ENCODE measurements at regions not wholly inside any gene's neighbourhood (a gene's known extent, or its start where the extent isn't known, plus 50 kb on each side); places are given as distances from the start of the nearest gene placed in this dataset.

DNA sequence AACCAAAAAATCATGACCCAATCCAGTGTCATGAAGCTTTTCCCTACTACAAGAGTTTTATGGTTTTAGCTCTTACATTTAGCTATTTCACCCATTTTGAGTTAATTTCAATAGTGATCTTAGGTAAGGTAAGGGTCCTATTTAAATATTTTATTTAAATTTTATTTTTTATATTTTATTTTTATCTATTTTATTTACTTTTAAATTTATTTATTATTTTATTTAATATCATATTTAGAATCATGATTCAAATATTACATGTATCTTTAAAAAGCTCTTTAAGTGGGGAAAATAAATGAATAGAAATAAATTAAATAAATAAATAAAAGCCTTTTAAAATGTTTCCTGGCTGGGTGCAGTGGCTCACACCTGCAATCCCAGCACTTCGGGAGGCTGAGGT is 276.0 kb downstream of the SKIDA1 start:
- DNase-seq = no peak
- in situ Hi-C loops (cut with HindIII; ENCODE audit: low pct_ligation_motif_present, low pct_unique_long_range_greater_than_20kb, low sequenced_read_pairs) = no loop called here

DNA sequence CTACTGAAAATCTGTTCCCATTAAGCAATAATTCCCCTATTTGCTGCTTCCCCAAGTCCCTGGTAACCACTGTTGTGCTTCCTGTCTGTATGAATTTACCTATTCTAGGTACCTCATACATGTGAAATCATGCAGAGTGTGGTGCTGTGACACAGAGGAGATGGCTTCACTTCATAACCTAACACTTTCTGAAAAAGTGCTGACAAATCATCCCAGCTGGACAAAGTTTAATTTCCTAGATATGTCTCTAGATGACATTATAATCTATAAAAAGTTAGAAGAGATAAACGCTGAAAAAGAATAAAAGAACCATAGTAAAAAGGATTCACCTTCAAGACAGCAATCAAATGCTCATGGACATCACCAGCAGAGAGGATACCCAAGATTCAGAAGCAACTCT is 277.9 kb downstream of the SKIDA1 start:
- in situ Hi-C loops (cut with HindIII; ENCODE audit: low pct_ligation_motif_present, low pct_unique_long_range_greater_than_20kb, low sequenced_read_pairs) = no loop called here
- DNase-seq = no peak

DNA sequence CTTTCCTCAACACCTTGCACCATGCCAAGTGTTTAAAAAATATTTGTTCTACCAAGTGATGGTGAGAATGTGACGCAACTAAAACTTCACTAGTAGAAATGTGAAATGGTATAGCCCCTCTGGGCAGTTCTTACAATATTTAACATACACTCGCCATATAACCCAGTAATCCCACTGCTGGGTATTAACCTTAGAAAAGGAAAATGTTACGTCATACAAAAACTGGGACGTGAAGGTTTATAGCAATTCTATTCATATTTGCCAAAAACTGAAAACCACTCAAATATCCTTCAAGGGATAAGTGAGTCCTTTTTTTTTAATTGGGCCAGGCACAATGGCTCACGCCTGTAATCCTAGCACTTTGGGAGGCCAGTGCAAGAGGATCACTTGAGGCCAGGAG is 279.3 kb downstream of the SKIDA1 start:
- DNase-seq = no peak
- in situ Hi-C loops (cut with HindIII; ENCODE audit: low pct_ligation_motif_present, low pct_unique_long_range_greater_than_20kb, low sequenced_read_pairs) = no loop called here

DNA sequence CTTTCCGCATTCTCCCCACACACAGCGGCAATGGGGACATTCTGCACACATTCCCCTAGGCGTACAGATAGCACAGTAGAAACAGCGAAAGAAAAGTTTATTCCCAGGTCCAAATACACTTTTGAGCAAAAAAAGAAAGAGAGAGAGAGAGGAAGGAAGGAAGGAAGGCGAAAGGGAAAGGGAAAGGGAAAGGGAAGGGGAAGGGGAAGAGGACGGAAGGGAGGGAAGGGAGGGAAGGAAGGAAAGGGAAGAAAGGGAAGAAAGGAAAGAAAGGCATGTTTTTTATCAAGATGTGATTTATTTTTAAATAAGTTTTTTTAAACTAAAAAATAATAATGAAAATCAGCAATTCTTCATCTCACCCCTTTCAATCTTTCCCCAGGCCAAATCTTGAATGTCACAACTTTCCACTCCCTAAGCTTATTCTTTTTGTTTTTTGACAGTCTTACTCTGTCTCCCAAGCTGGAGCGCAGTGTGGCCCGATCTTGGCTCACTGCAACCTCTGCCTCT is 281.7 kb downstream of the SKIDA1 start:
- in situ Hi-C loops (cut with HindIII; ENCODE audit: low pct_ligation_motif_present, low pct_unique_long_range_greater_than_20kb, low sequenced_read_pairs) = no loop called here

DNA sequence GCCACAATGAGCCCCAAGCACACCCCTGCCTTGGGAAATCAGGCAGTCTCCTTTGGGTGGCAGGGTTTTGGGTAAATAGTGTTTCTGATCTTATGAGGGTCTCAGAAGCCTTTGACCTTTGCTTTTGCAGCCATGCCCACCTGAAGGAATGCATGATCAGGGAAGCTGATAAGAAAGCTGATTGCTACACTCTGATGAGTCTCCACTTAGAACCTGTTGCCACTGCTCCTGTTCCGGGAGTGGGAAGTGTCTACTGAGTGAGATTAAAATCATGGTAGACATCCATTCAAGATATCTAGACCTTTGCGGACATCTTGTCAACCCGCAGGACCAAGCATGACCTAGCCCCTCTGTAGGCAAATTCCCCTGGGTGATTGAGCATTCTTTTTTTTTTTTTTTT is 282.6 kb downstream of the SKIDA1 start:
- in situ Hi-C loops (cut with HindIII; ENCODE audit: low pct_ligation_motif_present, low pct_unique_long_range_greater_than_20kb, low sequenced_read_pairs) = no loop called here
- no peak for DNase-seq

More for the DNA sequence above, 281.7 kb downstream of the SKIDA1 start:
- DNase-seq = no peak

DNA sequence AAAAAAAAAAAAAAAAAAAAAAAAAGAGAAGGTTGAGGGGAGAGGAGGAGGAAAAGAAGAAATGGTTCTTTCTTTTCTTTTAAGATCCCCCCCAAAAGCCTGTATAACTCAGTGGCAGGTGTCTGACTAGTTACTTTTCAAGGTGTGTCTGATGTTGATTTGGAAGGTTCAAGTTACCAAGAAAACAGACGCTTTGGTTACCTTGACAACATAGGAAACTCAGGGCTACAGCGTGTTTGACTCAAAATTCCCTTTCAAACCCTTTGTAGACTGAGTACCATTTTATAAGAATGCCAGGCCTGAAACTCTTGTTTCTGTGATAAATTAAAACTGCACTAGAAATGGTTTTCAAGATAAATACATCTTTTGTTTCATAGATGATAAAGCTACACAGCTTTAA is 286.8 kb downstream of the SKIDA1 start:
- in situ Hi-C loops (cut with HindIII; ENCODE audit: low pct_ligation_motif_present, low pct_unique_long_range_greater_than_20kb, low sequenced_read_pairs) = no loop called here
- no peak for DNase-seq

DNA sequence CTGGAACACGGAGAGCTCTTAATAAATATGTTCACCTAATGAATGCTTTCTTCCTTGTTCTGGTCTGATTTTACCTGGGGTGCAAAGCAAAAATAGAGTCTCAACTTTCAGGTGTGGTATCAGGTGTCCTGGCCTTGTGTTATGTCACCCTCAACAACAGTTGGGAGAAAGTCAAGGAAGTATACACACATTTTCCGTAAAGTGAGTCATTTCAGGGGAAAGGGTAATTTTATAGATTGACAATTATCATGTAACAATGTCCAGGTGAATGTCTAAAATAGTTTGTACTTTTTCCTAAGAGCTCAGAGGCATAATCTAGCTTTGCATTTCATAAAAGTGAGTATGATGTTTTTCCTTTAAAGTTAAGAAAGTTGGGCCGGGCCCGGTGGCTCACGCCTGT is 287.4 kb downstream of the SKIDA1 start:
- in situ Hi-C loops (cut with HindIII; ENCODE audit: low pct_ligation_motif_present, low pct_unique_long_range_greater_than_20kb, low sequenced_read_pairs) = no loop called here

DNA sequence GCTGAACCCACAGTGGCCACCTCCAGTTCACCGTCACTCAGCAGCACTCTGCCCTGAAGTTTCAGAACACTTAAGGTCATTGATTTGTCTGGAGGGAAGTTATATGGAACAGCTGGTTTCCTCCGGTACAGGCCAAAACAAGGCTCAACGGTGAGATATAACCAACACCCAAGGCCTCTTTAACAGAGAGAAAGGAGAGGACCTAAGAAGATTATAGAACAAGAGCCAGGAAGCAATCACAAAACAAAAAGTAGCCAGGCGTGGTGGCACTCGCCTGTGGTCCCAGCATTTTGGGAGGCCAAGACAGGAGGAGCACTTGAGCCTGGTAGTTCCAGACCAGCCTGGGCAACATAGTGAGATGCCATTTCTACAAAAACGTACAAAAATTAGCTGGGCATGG is 290.7 kb downstream of the SKIDA1 start:
- in situ Hi-C loops (cut with HindIII; ENCODE audit: low pct_ligation_motif_present, low pct_unique_long_range_greater_than_20kb, low sequenced_read_pairs) = no loop called here
- no peak for DNase-seq

More for the DNA sequence above, 287.4 kb downstream of the SKIDA1 start:
- DNase-seq = no peak

DNA sequence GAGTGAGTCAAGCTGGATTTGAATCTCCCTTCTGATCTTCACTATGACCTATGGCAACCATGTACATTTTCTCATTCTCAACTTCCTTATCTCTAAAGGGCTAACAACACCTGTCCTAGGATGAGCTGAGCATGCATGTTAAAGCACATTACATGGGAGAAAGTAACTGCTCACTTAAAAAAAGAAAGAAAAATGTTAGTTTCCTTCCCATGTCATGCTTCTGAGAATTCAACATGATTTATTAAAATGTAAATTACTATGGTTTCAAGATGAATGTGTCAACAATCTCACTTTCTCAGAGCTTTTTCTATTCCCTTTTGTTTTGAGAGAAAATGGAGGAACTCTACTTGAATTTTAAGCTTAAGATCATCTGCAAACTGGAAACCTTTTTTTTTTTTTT is 295.3 kb downstream of the SKIDA1 start:
- no peak for DNase-seq
- in situ Hi-C loops (cut with HindIII; ENCODE audit: low pct_ligation_motif_present, low pct_unique_long_range_greater_than_20kb, low sequenced_read_pairs) = no loop called here

DNA sequence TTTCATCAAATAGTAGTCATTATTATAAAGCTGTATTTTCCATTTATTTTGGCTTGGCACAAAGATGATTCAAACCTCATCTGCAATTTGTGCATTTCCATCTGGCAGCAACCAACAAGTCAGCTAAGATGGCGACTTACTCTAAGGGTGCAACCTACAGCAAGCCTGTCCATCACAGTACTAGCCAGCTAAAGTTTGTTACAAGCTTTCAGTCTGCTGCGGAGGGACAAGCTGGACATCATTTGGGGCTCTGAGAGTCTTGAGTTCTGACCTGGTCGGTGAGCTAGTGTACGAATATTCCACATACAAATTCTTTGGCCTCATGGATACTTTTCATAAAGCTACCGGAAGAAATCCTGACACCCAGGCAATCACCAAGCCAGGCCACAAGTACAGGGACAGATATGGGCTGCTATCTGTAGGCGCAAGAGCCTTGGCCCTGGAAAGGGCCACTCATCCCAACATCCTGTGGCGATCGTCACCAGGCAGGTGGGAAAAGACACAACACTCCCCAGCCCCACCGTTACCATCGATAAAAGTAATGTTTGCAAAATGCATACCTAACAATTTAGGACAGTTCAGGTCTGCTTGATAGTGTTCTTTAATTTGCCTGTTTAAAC is 307.6 kb downstream of the SKIDA1 start:
- DNase-seq = no peak
- in situ Hi-C loops (cut with HindIII; ENCODE audit: low pct_ligation_motif_present, low pct_unique_long_range_greater_than_20kb, low sequenced_read_pairs) = no loop called here

DNA sequence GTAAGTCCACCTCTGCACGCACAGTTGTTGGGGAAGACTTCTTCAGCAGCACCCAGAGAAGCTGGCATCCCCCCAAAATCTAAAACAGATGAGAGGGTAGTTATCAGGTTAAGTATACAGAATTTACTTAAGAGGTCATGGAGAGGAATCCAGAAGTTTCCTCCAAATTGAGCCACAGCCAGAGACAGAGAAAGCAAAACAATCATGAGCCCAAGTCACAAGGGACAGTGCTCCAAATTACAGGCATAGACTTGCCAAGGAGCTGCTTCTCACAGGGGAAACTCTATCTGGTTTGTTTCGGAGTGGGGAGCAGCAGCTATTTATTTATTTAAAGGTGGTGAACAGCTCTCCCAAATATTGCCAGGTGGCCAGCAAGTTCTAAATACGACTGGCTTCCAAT is 308.4 kb downstream of the SKIDA1 start:
- in situ Hi-C loops (cut with HindIII; ENCODE audit: low pct_ligation_motif_present, low pct_unique_long_range_greater_than_20kb, low sequenced_read_pairs) = no loop called here
- no peak for DNase-seq

DNA sequence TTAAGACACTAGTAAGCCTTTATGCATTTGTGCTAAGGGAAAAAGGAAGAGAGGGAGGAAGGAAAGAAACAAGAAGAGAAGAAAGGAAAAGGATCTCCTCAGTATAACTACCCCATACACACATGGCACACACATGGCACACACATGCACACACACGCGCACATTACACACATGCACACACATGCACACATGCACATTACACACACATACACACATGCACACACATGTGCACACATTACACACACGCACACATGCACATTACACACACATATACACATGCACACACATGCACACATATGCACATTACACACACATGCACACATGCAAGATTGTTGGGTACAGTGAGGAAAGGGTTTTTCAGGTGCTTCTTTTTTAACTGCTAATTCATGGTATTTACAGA is 311.2 kb downstream of the SKIDA1 start:
- in situ Hi-C loops (cut with HindIII; ENCODE audit: low pct_ligation_motif_present, low pct_unique_long_range_greater_than_20kb, low sequenced_read_pairs) = no loop called here
- DNase-seq = no peak

DNA sequence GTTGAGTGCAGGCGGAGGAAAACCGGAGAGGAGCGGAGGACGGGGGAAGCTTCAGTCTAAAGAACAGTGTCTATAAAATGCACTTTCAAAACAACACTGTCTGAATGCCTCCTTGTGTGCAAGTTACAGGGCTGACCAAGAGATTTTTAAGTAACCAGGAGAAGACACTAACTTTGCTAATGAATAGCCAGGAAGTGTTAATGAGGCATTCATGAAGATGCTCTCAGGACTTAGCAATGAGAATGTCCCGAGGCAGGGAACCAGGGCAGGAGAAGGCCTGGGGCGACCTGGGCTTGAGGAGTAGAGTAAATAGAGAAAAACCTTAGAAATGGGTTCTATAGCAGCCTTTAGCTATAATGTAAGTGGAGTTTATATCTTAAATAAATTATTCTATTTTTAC is 312.1 kb downstream of the SKIDA1 start:
- DNase-seq = no peak
- in situ Hi-C loops (cut with HindIII; ENCODE audit: low pct_ligation_motif_present, low pct_unique_long_range_greater_than_20kb, low sequenced_read_pairs) = no loop called here

DNA sequence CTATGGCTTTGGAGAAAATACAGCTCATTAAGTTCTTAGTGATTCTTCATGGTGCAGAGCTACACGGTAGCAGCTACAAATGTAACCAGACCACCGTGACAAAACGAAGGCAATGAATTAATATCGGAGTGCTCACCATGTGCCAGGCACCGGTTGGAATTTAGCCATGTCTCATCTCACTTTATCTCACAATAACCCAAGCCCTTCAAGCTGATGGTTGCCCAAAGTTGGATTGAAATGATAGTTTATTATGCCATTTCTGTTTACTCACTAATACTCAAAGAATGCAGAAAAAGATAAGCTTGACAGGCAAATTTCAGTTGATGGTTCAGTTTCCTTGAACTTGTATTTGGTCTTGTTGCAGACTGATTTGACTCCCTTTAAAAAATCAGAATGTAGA is 312.6 kb downstream of the SKIDA1 start:
- DNase-seq = no peak

DNA sequence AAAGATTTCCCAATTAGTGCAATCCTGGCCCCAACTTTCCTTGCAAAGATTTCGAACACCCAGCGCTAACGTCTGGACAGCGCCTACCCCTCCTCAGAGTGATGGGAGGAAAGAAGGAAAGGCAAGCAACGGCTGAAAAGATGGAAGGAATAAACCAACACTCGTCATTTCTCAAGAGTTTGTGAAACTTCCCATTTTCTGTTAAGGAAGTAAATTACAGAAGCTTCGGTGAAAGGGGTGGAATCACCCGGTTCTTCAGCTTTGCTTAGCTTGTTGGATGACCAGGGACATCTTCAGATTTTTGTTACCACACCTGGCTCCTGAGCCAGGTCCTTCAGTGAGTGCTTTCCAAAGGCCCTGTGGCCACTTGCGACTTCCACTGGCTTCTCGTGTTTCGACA is 313.1 kb downstream of the SKIDA1 start:
- in situ Hi-C loops (cut with HindIII; ENCODE audit: low pct_ligation_motif_present, low pct_unique_long_range_greater_than_20kb, low sequenced_read_pairs) = no loop called here
- DNase-seq = no peak

More for the DNA sequence above, 312.6 kb downstream of the SKIDA1 start:
- in situ Hi-C loops (cut with HindIII; ENCODE audit: low pct_ligation_motif_present, low pct_unique_long_range_greater_than_20kb, low sequenced_read_pairs) = no loop called here

DNA sequence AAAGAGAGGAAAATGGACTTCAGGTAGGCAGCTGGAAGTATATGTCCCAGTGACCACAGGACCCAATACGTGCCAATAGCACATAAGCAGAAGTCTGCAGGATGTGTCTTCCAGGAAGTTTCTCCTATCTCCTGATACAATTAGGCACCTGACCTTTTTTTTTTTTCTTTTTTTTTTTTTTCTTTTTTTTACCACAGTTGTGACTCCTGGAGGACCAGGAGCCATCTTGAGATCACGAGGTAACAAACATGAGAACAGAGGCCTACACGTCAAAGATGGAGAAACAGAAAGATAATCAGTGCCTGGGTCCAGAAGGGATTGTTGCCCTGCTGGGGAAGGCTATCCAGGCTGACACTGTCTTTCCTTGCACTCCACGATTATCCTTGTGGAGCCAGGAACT is 312.4 kb upstream of the NEBL start:
- DNase-seq = no peak
- in situ Hi-C loops (cut with HindIII; ENCODE audit: low pct_ligation_motif_present, low pct_unique_long_range_greater_than_20kb, low sequenced_read_pairs) = no loop called here

DNA sequence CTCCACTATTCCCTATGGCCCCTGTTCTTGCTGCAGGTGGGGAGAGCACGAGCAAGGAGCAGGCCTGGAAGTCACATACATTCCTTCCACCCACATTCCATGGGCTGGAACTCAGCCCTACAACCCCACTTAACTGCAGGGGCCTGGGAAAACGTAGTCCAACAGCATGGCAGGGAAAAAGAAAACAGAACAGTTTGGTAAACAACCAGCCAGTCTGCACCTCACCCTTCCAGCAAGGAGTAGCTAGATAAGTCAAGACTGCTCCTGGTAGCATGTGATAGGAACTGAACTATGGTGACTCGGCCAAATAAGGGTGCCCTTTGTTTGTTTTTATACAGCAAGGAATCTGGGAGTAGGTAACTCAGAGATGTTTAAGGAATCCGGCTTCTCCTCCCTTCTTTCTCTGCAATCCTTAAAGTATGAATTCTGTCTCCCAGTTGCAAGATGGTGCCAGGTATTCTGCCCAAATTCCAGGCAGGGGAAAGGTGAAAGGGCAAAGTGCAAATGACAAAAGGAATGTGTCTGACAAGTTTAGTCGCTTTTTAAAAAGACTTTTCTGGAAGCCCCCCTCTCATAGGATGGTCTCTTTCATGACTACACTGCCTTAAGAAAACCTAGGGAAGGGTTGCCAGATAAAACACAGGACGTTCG is 311.7 kb upstream of the NEBL start:
- in situ Hi-C loops (cut with HindIII; ENCODE audit: low pct_ligation_motif_present, low pct_unique_long_range_greater_than_20kb, low sequenced_read_pairs) = no loop called here
- DNase-seq = no peak

DNA sequence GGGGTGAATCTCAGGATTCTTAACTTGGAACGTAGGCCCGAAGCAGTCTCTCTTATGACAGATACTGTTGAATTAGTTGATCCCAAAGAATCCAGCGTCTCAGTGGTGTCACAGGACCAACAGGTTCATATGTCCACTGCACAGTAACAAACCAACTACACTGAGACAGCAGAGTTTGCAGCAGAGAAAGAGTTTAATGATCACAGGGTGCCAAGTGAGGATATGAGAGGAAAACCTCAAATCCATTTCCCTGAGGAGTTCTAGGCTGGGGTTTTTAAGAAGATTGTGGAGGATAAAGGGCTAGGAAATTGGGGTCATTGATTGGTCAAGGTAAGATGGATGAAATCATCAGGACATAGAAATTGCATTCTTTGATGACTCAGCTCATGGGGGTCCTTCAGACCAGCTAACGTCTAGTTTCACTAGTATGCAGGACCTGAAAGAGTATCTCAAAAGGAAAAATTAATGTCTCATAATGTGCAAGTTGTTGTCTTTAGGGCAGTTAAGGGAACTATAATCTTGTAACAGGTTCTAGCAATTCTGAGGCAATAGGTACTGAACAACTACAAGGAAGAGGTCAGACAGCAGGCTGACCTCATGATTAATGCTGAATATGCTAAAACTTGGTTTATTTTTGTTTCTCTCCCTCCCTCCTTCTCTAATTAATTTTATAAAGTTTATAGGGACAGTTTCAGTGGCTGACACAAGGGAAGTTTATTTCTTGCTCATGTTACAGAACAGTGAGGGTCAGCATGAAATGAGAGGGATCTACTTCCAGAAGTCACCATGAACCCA is 310.9 kb upstream of the NEBL start:
- in situ Hi-C loops (cut with HindIII; ENCODE audit: low pct_ligation_motif_present, low pct_unique_long_range_greater_than_20kb, low sequenced_read_pairs) = no loop called here
- no peak for DNase-seq

DNA sequence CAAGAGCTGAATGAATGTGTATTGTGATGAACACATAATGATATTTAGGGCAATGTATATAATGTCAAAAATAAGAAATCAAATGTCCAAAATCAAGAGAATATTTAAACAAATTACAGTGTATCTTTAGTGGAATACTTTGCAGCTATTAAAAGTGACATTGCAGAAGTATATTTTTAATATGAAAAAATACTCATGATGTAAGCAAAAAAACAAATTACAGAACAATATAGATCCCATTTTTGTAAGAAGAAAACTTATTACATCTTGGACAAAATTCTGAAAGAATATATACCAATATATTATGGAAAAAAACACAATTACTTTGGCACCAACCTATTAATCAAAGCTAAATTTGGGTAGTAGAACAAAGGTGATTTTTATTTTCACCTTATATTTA is 308.2 kb upstream of the NEBL start:
- in situ Hi-C loops (cut with HindIII; ENCODE audit: low pct_ligation_motif_present, low pct_unique_long_range_greater_than_20kb, low sequenced_read_pairs) = no loop called here
- no peak for DNase-seq

Data from ACHN (cell line).